ENCODE measurements at regions not wholly inside any gene's neighbourhood (a gene's known extent, or its start where the extent isn't known, plus 50 kb on each side); places are given as distances from the start of the nearest gene placed in this dataset.

- Histone ChIP-seq H3K4me1 (ENCODE audit: control insufficient read depth in 1 of 2, insufficient read depth in 1 of 2, low read depth in 1 of 2, low read length in 1 of 2) (no peaks in the 10 kb centered on the region), H3K4me3 (ENCODE audit: low read depth in 1 of 2, low read length in 1 of 2) (no peak overlapping the region), H3K27ac (no peak overlapping the region), H3K36me3 (no peaks in the 10 kb centered on the region), H3K27me3 (no peaks in the 10 kb centered on the region), H3K9me3 (no peaks in the 10 kb centered on the region)
- TF ChIP-seq CTCF (IDR thresholded peaks at IDR 0.05), result no peak
Observed at GRCh38 chr1:166295656-166296055, 128.9 kb upstream of the FAM78B start.

- H3K4me3 ChIP-seq (ENCODE audit: low read depth in 1 of 2, low read length in 1 of 2), result no peak overlapping the region
- no peaks in the 10 kb centered on the region for H3K36me3 ChIP-seq
- H3K27me3 ChIP-seq, result no peaks in the 10 kb centered on the region
- H3K9me3 ChIP-seq, result no peaks in the 10 kb centered on the region
- no peak for TF ChIP-seq CTCF (IDR thresholded peaks at IDR 0.05)
- H3K4me1 ChIP-seq (ENCODE audit: control insufficient read depth in 1 of 2, insufficient read depth in 1 of 2, low read depth in 1 of 2, low read length in 1 of 2), result no peaks in the 10 kb centered on the region
- H3K27ac ChIP-seq, result no peak overlapping the region
Observed at GRCh38 chr1:166297993-166298392, 131.2 kb upstream of the FAM78B start.

GRCh38 chr1:166300767-166301166 is 134.0 kb upstream of the FAM78B start:
- no peaks in the 10 kb centered on the region for H3K36me3 ChIP-seq
- no peak overlapping the region for H3K4me3 ChIP-seq (ENCODE audit: low read depth in 1 of 2, low read length in 1 of 2)
- TF ChIP-seq CTCF (IDR thresholded peaks at IDR 0.05), result no peak
- H3K4me1 ChIP-seq (ENCODE audit: control insufficient read depth in 1 of 2, insufficient read depth in 1 of 2, low read depth in 1 of 2, low read length in 1 of 2), result no peaks in the 10 kb centered on the region
- H3K27me3 ChIP-seq, result no peaks in the 10 kb centered on the region
- no peaks in the 10 kb centered on the region for H3K9me3 ChIP-seq
- H3K27ac ChIP-seq, result no peak overlapping the region

GRCh38 chr1:166302989-166303758 is 136.4 kb upstream of the FAM78B start:
- Histone ChIP-seq H3K4me3 (ENCODE audit: low read depth in 1 of 2, low read length in 1 of 2) (no peak overlapping the region), H3K36me3 (no peaks in the 10 kb centered on the region), H3K4me1 (ENCODE audit: control insufficient read depth in 1 of 2, insufficient read depth in 1 of 2, low read depth in 1 of 2, low read length in 1 of 2) (no peaks in the 10 kb centered on the region), H3K9me3 (no peaks in the 10 kb centered on the region), H3K27me3 (no peaks in the 10 kb centered on the region), H3K27ac (no peak overlapping the region)
- no peak for TF ChIP-seq CTCF (IDR thresholded peaks at IDR 0.05)

GRCh38 chr1:166304131-166304530 is 137.3 kb upstream of the FAM78B start:
- Histone ChIP-seq H3K4me1 (ENCODE audit: control insufficient read depth in 1 of 2, insufficient read depth in 1 of 2, low read depth in 1 of 2, low read length in 1 of 2) (no peaks in the 10 kb centered on the region), H3K36me3 (no peaks in the 10 kb centered on the region), H3K27me3 (no peaks in the 10 kb centered on the region), H3K27ac (no peak overlapping the region), H3K9me3 (no peaks in the 10 kb centered on the region), H3K4me3 (ENCODE audit: low read depth in 1 of 2, low read length in 1 of 2) (no peak overlapping the region)
- TF ChIP-seq CTCF (IDR thresholded peaks at IDR 0.05), result no peak

All from neutrophil (primary cell).